ENCODE measurements at regions not wholly inside any gene's neighbourhood (a gene's known extent, or its start where the extent isn't known, plus 50 kb on each side); places are given as distances from the start of the nearest gene placed in this dataset.

DNA sequence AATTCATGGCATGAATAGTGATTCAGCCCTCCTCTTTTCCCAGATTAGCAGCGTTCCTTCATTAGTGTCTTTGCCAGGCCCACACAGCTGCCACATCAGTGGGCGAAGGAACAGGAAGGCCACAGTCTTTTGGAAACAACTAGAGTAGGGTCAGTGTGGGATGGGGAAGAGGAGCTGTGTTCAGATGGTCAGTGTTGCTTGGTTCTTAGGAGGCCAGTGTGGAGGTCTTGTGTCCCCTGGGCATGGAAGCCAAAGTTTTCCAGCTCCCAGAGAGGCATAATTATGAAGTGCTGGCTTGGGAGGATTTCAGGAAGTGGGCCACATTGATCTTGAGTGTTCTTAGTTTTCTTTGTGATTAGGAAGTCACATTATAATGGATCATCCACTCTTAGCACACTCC, 269.6 kb downstream of the PSAT1 start:
- H3K27ac Mint-ChIP-seq: no peak overlapping the region
- no peak for DNase-seq
- H3K36me3 Mint-ChIP-seq: no peaks in the 10 kb centered on the region
- no peaks in the 10 kb centered on the region for H3K9me3 Mint-ChIP-seq
- H3K4me3 Mint-ChIP-seq: no peak overlapping the region
- no peaks in the 10 kb centered on the region for H3K4me1 Mint-ChIP-seq
- peaks cover 0 to 3% (median 2%) of the 10 kb centered on the region in 3 donors for H3K27me3 Mint-ChIP-seq (ENCODE audit: low read depth in 3 of 3)

DNA sequence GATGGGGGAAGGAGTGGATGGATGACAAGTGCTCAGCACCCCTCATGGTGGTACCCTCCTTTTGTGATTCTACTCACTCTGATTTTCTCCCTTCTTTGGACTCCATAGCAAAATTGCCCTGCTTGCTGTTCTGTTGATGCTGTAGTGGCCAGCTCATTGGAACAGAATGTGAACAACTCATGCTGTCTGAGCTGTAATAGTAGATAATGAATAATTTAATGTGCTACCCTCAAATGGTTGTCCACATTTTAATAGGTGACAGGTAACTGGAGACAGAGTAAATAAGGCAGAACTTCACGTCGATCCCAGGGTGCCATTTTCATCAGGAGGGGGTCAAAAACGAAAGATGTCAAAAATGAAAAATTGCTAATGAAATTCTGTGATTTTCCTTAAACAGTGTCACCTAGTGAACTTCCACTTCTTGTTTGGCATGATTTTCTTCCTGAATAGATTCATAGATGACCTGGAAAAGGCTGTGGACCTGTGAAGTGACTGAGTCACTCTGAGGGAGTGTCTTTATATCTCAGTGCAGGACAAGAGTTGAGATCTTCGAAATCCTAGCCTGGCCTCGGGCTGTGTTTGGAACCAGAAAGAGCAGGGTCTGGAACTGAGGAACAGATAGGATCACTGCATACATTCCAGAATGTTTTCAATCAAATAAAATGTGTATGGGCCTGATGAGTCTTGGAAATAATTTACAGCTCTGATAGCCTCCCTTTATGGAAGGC, 270.2 kb downstream of the PSAT1 start:
- no peak for DNase-seq
- Mint-ChIP-seq H3K36me3 (no peaks in the 10 kb centered on the region), H3K9me3 (no peaks in the 10 kb centered on the region), H3K27ac (no peak overlapping the region), H3K4me1 (no peaks in the 10 kb centered on the region), H3K4me3 (no peak overlapping the region), H3K27me3 (ENCODE audit: low read depth in 3 of 3) (peaks cover 0 to 3% (median 2%) of the 10 kb centered on the region in 3 donors)

DNA sequence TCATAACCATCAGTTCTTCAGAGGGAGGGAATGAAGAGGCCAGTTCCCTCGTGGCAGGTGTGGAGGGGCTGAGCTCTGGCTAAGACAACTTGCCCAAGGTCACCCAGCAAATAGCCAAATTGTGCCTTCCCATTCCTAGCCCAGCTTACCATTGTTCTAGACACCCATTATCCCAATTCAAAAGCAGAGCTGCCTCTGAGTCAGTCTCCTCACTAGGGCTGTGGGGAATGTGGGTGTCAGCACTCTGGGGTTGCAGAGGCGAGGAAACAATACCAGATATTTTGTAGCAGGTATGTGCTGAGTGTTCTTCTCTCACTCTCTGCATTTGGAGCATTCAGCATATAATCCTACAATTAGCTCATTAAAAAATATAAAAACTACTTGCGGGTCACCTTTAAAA, 270.8 kb downstream of the PSAT1 start:
- DNase-seq: no peak
- no peaks in the 10 kb centered on the region for H3K4me1 Mint-ChIP-seq
- H3K27me3 Mint-ChIP-seq (ENCODE audit: low read depth in 3 of 3): peaks cover 0 to 3% (median 2%) of the 10 kb centered on the region in 3 donors
- no peaks in the 10 kb centered on the region for H3K9me3 Mint-ChIP-seq
- H3K27ac Mint-ChIP-seq: no peak overlapping the region
- H3K4me3 Mint-ChIP-seq: no peak overlapping the region
- H3K36me3 Mint-ChIP-seq: no peaks in the 10 kb centered on the region

DNA sequence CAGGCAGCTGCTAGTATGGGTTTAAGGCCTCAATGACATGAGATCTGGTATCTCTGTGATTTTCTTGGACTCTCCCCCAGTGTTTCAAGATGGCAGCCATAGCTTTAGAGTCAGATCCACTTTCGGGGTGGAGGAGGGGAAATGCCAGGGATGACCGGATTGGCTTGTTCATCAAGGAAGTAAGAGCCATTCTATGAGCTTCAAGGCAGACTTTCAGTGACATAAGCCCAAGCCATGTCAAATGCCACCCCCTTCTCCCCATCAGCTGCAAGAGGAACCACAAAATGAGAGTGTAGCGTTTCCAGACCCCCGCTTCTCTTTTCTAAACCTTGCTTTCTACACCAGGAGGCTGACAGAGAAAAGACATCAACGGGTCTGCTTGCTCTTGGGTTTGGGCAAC, 271.8 kb downstream of the PSAT1 start:
- H3K27ac Mint-ChIP-seq: no peak overlapping the region
- H3K27me3 Mint-ChIP-seq (ENCODE audit: low read depth in 3 of 3): peaks cover 0 to 3% (median 2%) of the 10 kb centered on the region in 3 donors
- no peak for DNase-seq
- H3K36me3 Mint-ChIP-seq: no peaks in the 10 kb centered on the region
- no peaks in the 10 kb centered on the region for H3K4me1 Mint-ChIP-seq
- H3K9me3 Mint-ChIP-seq: no peaks in the 10 kb centered on the region
- no peak overlapping the region for H3K4me3 Mint-ChIP-seq

DNA sequence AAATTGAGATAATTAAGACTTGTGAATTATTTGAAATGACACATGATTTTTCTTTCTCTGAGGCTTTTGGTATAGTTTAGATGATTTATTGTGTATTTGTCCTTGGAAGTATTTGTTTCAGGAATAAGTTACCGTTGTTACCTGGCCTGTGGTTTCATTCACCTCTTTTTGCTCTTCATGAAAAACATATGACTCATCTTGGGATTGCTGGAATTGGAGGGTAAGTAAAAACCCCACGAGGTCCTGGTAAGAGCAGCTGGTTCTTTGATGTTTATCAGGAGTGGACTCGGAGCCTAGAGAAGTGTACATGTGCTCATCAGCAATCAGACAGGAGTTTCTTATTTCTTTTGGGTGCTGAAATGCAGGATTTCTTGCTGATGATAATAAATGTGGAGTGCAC, 275.3 kb downstream of the PSAT1 start:
- no peak for DNase-seq
- H3K36me3 Mint-ChIP-seq: no peaks in the 10 kb centered on the region
- H3K27ac Mint-ChIP-seq: no peak overlapping the region
- no peak overlapping the region for H3K4me3 Mint-ChIP-seq
- peaks cover 0 to 2% (median 0%) of the 10 kb centered on the region in 6 donors for H3K9me3 Mint-ChIP-seq
- H3K27me3 Mint-ChIP-seq (ENCODE audit: low read depth in 3 of 3): peaks cover 0 to 3% (median 0%) of the 10 kb centered on the region in 3 donors
- no peaks in the 10 kb centered on the region for H3K4me1 Mint-ChIP-seq

DNA sequence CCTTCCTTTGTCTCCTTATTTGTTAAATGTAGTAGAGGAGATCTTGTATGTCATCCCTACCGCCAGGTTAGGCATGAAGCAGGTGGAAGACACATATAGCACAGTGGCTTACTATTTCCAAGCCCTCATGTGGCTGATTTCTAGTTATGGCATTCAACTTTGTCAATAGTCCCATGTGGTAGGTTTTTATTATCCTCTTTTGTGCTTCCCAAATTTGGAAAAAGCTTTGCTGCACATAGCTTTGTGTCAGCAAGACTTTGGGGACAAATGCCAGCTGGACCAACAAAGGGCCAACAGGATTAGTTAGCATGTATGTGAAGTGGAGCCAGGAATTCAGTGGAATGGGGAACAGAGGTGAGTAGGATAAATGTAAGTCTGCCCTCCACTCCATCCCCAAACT, 276.3 kb downstream of the PSAT1 start:
- Mint-ChIP-seq H3K27me3 (ENCODE audit: low read depth in 3 of 3) (peaks cover 0 to 3% (median 0%) of the 10 kb centered on the region in 3 donors), H3K36me3 (no peaks in the 10 kb centered on the region), H3K9me3 (peaks cover 0 to 3% (median 0%) of the 10 kb centered on the region in 6 donors), H3K4me3 (no peak overlapping the region), H3K4me1 (no peaks in the 10 kb centered on the region), H3K27ac (no peak overlapping the region)
- no peak for DNase-seq

- no peaks in the 10 kb centered on the region for H3K4me1 Mint-ChIP-seq
- DNase-seq: no peak
- peaks cover 0 to 3% (median 0%) of the 10 kb centered on the region in 6 donors for H3K9me3 Mint-ChIP-seq
- no peak overlapping the region for H3K27ac Mint-ChIP-seq
- no peak overlapping the region for H3K4me3 Mint-ChIP-seq
- H3K36me3 Mint-ChIP-seq: no peaks in the 10 kb centered on the region
- H3K27me3 Mint-ChIP-seq (ENCODE audit: low read depth in 3 of 3): peaks cover 0 to 3% (median 0%) of the 10 kb centered on the region in 3 donors
Observed at GRCh38 chr9:78573669-78574068, 276.7 kb downstream of the PSAT1 start.

DNA sequence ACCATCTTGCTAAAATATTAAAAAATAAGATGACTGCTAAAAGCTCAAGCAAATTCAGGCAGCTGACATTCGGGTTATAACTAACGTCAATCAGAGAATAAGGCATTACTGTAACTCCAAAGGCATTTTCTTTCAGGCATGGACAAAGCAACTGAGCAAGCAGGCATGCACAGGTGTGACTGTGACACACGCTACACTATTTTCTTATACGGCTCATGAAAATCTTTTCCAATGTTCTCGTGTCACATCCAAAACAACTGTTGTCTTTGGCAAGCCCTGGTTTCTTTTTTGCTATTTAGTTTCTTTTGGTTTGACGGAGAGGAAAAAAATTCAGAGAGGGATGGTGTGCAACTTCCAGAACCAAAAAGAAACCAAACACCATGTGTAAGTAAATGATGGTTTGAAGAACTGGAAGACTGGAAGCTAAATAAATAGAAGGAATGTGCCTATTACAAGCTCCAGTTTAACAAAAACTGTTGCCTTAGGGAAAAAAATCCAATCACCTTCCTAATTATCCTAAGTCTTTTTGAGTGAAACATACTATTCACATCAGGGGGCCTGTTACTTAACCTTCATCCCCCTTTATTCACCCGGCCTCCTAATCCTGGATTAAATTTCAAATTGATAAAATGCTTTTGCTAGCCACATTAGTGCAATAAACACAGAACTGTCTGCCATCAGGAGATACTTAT, 277.6 kb downstream of the PSAT1 start:
- H3K27me3 Mint-ChIP-seq (ENCODE audit: low read depth in 3 of 3): peaks cover 0 to 3% (median 0%) of the 10 kb centered on the region in 3 donors
- no peak overlapping the region for H3K27ac Mint-ChIP-seq
- no peak overlapping the region for H3K4me3 Mint-ChIP-seq

DNA sequence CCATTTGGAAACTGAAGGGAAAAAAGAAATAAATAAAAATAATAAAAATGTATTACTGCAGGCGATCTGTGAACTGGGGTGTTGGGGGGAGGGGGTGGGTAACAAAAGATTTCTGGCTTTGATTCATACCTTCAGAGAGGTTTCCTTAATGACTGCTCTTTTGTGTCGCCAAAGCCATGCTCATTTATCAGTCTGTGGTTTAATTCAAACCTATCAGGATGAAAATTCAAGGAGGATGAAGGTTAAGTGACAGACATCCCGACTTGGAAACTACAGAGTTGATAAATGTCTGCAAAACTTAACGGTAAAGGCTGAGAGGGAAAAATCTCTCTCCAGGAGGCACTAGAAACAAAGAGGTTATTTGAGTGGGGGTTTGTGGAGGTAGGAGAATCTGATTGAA, 278.2 kb downstream of the PSAT1 start:
- no peaks in the 10 kb centered on the region for H3K4me1 Mint-ChIP-seq
- no peaks in the 10 kb centered on the region for H3K36me3 Mint-ChIP-seq
- H3K4me3 Mint-ChIP-seq: no peak overlapping the region
- H3K9me3 Mint-ChIP-seq: peaks cover 0 to 5% (median 0%) of the 10 kb centered on the region in 6 donors
- peaks cover 0 to 3% (median 0%) of the 10 kb centered on the region in 3 donors for H3K27me3 Mint-ChIP-seq (ENCODE audit: low read depth in 3 of 3)
- H3K27ac Mint-ChIP-seq: no peak overlapping the region
- no peak for DNase-seq

More for the DNA sequence above, 277.6 kb downstream of the PSAT1 start:
- Mint-ChIP-seq H3K9me3 (peaks cover 0 to 5% (median 0%) of the 10 kb centered on the region in 6 donors), H3K4me1 (no peaks in the 10 kb centered on the region), H3K36me3 (no peaks in the 10 kb centered on the region)
- DNase-seq: no peak

- H3K27me3 Mint-ChIP-seq (ENCODE audit: low read depth in 3 of 3): peaks cover 0 to 3% (median 0%) of the 10 kb centered on the region in 3 donors
Observed at GRCh38 chr9:78575771-78576170, 278.8 kb downstream of the PSAT1 start.

DNA sequence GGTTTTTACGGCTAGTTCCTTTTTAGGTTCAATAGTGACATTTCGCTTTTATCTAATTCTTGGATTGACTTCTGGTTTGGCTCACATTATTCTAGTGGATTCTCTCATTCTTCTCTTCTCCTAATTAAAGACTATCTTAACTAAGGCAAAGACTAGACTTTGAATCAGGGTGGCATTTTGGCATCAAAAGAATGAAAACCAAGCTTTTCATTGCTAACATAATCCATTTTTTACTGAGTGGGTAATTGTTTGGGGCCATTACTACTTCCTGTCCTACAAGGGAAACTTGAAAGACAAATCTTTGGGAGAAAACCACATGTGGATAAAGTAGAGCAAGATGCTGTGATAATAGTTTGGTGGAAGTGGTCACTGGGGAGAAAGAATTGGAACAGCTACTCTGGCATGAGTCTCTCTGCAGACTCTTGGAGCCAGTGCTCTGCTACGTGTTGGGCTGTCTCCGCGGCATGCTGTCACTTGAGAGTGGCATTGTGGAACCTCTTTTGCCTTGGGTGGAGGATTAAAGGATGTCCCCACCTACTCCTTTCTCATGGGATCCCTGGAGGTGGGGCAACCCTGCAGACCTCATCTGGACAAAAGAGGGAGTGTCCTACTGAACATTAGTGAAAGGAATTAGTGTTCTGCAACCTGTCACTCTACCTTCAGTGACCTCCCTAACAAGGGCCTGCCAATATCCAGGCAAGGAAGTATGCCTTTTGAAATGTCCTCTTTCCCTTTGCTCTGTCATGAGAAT, 280.4 kb downstream of the PSAT1 start:
- Mint-ChIP-seq H3K27me3 (ENCODE audit: low read depth in 3 of 3) (peaks cover 0 to 3% (median 0%) of the 10 kb centered on the region in 3 donors), H3K27ac (no peak overlapping the region), H3K36me3 (no peaks in the 10 kb centered on the region), H3K4me3 (no peak overlapping the region), H3K4me1 (no peaks in the 10 kb centered on the region), H3K9me3 (peaks cover 0 to 5% (median 1%) of the 10 kb centered on the region in 6 donors)
- no peak for DNase-seq

More at GRCh38 chr9:78575771-78576170, 278.8 kb downstream of the PSAT1 start:
- Mint-ChIP-seq H3K27ac (no peak overlapping the region), H3K4me3 (no peak overlapping the region), H3K4me1 (no peaks in the 10 kb centered on the region), H3K36me3 (no peaks in the 10 kb centered on the region), H3K9me3 (peaks cover 0 to 5% (median 1%) of the 10 kb centered on the region in 6 donors)
- DNase-seq: no peak

GRCh38 chr9:78578072-78578471, 281.1 kb downstream of the PSAT1 start:
- Mint-ChIP-seq H3K27ac (no peak overlapping the region), H3K9me3 (peaks cover 0 to 5% (median 1%) of the 10 kb centered on the region in 6 donors), H3K27me3 (ENCODE audit: low read depth in 3 of 3) (peaks cover 0 to 3% (median 0%) of the 10 kb centered on the region in 3 donors), H3K4me3 (no peak overlapping the region), H3K36me3 (no peaks in the 10 kb centered on the region), H3K4me1 (no peaks in the 10 kb centered on the region)
- no peak for DNase-seq

- DNase-seq: no peak
- Mint-ChIP-seq H3K27me3 (ENCODE audit: low read depth in 3 of 3) (peaks cover 0 to 5% (median 0%) of the 10 kb centered on the region in 3 donors), H3K4me3 (no peak overlapping the region), H3K27ac (no peak overlapping the region), H3K9me3 (peaks cover 0 to 5% (median 1%) of the 10 kb centered on the region in 6 donors), H3K4me1 (no peaks in the 10 kb centered on the region), H3K36me3 (no peaks in the 10 kb centered on the region)
Observed at GRCh38 chr9:78582821-78583220, 285.9 kb downstream of the PSAT1 start.

DNA sequence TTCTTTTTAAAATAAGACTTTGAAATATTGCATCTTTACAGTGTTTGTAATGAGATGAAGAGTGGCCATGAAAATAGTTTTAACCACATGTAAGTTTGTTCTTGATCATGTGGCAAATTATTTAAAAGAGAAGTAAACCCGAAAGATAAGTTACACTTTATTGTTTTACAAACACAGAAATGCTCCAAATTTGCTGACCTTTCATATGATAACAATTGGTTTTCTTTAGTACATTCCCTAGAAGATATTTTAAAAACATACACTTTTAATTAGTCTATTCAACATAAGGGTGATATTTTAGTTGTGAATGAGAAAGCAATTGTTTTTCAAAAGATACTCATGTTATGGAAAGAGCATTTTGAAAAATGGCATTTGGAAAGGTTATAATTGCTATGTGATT, 287.7 kb downstream of the PSAT1 start:
- Mint-ChIP-seq H3K27me3 (ENCODE audit: low read depth in 3 of 3) (peaks cover 0 to 2% (median 0%) of the 10 kb centered on the region in 3 donors), H3K4me1 (no peaks in the 10 kb centered on the region), H3K9me3 (peaks cover 0 to 4% (median 1%) of the 10 kb centered on the region in 6 donors), H3K36me3 (no peaks in the 10 kb centered on the region), H3K4me3 (no peak overlapping the region), H3K27ac (no peak overlapping the region)
- DNase-seq: no peak
